Non-pigmented ciliary epithelial cell (primary cell): ENCODE measurements at regions not wholly inside any gene's neighbourhood (a gene's known extent, or its start where the extent isn't known, plus 50 kb on each side); places are given as distances from the start of the nearest gene placed in this dataset.
"Not testable (repeated sequence)": the region's sequence is repeated elsewhere in the genome, so short reads cannot be mapped to it uniquely, and the experiment has no call there.

Experiments
- DNase-seq: peaks from one replicate; pipeline ENCODE4 v3.0.0-alpha.2; 2010; ENCODE audit warnings: low read depth

DNA sequence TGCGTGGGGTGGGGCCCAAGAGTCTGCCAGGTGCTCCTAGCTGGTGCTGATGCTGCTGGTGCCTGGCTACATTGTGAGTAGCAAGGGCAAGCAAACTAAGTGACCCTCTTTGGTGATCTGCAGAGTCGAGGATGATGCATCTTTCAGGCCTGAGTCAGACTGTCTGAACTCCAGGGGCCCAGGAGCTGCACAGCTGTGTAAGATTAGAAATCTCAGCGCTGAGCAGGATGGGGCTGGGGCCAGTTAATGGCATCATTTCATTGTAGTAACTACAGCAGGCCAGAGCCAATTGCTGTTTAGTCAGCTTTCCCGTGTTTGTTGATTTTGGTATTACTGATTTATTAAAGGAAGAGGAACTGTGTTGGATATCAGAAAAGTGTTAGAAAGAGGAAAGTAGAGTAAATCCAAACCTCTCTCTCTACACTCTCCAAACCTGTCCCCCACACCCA lies 365.2 kb downstream of the PAX1 start:
- no peak for DNase-seq

DNA sequence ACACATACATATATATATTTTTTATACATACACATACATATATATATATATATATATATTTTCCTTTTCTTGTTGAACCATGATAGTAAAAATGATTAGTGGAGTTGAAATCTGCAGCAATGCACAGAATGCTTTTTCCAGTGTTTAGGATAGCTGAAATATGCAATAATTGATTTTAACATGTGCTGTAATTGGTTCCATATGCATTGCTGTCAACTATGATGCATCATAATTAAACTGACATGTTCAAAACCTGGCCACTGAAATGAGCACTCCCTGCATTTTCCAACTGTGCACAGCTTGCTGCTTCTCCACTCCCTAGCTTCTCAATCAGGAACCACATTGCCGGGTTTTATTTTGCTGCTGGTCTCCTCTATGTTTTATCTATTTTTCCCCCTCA lies 358.3 kb downstream of the PAX1 start:
- no peak for DNase-seq

DNA sequence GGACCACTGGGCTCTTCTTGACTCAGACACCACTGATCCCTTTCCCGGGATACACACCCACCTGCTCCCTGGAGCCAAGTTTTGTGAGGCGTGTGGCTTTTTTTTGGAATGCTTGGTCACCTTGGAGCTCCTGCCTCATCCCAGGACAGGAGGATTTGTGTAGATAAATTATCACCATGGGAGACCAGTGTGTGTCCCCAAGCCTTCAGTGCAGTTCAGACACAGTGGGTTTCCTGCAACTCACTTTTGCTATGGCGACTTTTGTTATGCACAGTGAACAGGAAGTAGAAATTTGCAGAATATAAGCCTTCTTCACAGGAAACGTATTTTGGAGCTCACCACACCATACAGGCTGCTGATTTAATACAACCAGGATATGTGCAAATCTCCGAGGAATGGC lies 357.4 kb downstream of the PAX1 start:
- DNase-seq: no peak

DNA sequence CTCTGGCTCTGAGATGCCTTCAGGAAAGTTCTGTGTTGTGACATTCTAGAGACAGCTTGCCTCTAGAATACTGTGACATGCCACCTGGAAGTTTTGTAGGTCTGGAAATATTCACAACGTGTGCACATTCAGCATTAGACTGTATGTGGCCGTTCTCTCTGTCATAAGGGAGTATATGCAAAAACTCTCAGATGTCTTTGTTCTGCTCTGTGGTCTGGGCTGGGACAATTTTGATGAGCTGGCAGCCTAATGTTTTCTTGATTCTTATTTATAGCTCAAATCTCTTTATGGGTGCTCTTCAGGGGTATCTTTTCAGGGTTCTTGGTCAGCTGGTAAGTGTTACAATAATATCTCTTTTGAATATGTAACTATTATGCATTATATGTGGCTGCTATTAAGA lies 355.1 kb downstream of the PAX1 start:
- no peak for DNase-seq

DNA sequence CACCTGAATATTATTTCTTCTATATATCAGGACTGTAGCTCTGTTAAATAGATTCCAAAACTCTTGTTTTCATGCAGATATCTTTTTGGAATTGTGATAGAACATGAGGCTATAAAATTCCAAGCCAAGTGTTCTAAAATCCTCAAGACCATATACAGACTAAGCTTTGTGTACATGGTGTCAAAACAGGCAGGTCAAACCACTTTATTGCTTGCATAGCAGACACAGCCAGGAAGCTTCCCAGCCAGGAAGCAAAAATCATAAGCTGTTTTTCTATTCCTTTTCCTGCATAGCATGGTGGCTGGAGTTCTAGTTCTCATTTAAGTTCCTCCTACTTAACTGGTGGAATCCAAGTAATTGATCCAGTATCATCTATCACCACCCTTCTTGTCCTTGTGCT lies 353.3 kb downstream of the PAX1 start:
- DNase-seq: no peak

DNA sequence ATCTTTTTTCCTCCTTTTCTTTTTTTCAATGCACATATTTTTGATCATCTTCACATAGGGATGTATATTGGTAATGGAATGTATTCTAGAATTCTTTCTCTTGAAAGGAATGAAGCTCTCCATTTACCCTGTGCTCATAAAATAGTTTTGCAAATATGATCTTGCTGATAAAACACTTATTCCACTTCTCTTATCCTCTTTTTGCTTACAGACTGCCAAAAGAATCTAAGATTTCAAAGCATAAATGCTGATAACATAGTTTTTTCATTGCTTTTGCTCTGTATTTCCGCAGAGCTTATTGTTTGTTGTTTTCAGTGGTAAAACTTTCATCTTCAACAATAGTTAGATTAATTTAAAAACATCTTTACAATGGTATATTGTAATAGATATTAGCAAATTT lies 350.5 kb downstream of the PAX1 start:
- no peak for DNase-seq

DNA sequence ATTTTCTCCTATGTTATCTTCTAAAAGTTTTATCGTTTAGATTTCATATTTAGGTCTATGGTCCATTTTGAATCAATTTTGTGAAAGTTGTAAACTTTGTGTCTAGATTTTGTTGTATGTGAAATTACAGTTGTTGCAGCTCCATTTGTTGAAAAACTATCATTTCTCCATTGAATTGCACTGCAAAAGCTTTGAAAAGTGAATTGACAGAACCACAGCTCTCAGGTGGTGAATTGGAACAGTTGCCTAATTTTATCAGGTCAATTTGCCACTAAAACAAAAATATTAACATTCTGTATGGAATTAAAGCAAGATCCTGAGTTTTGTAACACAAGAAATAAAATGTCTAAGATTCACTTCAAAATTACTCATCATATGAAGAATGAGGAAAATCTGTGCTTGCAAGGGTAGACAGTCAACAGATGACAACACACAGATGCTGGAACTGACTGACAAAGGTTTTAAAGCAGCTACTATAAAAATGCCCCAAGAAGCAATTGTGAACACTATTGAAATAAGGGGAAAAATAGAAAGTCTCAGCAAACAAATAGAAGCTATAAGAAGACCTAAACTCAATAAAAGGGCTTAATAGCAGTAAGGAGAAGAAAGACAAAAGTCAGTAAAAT lies 346.7 kb downstream of the PAX1 start:
- DNase-seq: no peak

DNA sequence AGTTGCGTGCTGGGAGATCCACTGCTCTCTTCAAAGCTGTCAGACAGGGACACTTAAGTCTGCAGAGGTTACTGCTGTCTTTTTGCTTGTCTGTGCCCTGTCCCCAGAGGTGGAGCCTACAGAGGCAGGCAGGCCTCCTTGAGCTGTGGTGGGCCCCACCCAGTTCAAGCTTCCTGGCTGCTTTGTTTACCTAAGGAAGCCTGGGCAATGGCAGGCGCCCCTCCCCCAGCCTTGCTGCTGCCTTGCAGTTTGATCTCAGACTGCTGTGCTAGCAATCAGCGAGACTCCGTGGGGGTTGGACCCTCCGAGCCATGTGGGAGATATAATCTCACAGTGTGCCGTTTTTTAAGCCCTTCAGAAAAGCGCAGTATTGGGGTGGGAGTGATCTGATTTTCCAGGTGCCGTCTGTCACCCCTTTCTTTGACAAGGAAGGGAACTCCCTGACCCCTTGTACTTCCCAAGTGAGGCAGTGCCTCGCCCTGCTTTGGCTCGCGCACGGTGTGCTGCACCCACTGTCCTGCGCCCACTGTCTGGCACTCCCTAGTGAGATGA lies 340.6 kb downstream of the PAX1 start:
- DNase-seq: not testable (repeated sequence)

DNA sequence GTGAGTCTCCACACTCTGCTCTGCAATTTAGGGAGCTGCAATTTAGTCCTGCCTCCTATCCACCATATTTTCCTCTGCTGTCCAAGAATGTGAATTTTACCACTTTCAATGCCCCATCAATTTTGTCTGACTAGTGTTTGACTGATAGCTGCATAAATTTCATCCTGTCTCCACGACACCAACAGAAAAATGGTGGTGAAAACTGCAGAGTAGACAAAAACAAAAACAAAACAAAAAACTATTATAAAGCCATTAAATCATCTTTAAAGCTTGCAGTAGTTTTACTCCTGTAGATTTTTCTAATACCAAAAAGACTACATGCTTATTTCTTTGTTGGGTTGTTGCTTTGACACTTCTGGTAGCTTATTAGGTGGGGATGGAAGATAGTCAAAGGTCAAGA lies 322.0 kb downstream of the PAX1 start:
- no peak for DNase-seq

DNA sequence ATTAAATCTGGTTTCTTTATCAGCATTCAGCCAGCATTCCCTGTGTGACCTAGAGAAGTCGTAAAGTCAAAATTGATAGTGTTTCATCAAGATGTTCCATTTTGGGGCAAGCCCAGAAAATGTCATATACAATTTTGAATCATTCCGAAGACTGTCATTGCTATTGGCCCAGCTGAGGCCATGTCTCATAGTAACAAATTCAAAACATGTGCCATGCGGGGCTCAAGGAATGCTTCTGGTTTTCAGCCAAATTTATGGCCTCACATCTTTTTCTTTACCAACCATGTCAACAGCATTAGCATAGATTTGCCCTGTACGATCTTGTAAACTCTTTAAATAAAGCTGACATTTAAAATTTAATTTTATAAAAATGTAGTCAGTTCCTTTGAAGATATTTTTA lies 314.7 kb downstream of the PAX1 start:
- no peak for DNase-seq

DNA sequence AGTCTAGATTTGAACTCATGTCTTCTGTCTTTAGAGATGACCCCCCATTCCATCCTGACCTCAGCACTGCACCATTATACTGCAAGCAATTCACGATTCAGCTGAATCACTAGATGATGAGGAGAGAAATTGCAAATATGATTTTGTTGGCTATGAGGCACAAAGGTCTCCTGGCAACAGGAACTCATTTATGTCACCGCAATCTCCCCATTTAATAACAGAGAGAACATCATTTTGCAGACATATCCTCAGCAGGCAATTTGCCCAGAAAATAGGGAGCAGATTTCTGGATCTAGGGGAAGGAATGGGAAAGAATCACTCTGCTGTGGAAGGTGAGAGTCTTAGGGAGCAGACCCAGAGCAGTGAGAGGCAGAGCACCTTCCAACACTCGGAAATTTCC lies 303.0 kb downstream of the PAX1 start:
- no peak for DNase-seq

DNA sequence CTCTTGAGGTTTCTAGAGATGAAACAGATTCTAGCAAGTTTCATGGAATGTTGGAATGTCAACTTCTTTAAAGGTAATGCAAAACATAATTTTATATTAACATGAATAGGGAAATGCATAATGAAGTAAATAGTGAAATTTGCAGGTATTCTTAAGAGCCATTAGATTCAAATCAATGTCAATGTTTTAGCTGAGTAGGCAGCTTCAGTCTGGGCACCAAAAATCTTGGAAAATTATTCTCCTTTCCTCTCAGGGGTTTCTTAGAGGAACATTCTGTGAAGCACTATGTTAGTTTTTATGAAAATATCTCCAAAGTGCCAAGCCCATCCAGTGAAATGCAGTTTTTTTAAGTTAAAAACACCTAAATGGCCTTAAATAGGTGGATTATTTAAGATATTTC lies 300.8 kb downstream of the PAX1 start:
- DNase-seq: no peak

DNA sequence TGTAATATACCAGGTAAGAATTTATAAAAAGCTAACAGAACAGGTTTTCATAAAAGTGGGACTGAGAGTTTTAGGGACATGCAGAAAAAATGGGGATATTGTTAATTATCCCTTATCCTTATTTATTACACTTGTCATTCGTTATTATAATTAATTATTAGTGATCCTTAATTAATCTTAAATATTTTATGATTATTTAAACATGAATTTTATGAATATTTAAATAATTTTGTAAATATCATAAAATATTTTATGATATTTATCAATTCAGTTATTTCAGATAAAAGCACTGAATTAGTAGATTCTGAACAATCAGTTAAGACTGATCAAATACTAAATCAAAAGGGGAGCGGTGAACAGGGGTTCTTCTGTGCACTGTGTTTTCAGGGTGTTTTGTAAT lies 300.1 kb downstream of the PAX1 start:
- no peak for DNase-seq

DNA sequence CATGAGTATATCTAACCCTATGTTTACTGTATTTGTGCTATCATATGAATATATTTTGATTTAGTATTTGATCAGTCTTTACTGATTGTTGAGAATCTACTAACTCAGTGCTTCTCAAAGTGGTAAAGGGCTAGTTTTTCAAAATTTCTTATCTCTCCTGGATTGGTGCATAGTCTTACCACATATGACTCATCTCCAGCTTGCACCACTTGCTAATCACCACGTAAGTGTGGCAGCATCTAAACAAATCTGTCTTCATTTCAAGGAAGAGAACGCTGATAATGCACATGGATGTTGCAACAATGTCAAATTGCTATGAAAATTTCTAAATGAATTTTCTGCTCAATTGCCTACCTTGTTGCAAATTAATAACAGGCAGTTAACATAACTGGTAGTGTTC lies 299.5 kb downstream of the PAX1 start:
- DNase-seq: no peak

DNA sequence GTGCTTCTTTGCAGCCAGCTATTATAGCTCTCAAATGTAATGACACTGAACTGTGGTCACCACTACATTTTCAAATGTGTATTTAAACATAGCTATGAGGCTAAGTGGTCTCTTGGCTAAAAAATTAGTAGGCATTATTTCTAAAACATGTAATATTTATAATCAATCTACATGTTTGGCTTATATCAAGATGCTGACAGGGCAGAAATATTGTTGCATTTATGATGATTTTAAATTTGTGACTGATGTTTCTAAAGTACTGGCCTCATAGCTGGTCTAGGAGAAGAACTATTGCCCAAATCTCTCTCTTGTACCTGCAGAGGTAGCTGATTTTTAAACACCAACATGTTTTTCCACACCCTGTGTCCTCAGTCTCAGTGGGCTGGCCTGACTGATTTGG lies 298.2 kb downstream of the PAX1 start:
- no peak for DNase-seq

DNA sequence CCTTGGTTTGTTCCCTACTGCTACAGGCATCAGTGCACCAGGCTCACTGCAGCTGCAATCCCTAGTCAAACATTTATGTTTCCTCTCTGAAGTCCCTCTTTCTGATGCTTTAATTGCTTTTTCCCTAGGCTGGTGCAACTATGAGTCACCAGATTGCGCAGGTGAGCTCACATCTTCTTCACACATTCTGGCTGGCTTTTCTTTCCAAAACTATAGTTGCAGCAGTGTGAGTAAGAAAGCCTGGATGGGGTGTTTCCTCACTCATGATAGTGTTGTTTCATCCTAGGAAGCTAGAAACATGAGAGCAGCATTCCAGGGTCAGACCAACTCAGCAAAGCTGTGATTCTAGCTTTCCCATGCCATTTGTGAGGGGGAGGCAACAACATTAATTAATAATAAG lies 296.4 kb downstream of the PAX1 start:
- no peak for DNase-seq

DNA sequence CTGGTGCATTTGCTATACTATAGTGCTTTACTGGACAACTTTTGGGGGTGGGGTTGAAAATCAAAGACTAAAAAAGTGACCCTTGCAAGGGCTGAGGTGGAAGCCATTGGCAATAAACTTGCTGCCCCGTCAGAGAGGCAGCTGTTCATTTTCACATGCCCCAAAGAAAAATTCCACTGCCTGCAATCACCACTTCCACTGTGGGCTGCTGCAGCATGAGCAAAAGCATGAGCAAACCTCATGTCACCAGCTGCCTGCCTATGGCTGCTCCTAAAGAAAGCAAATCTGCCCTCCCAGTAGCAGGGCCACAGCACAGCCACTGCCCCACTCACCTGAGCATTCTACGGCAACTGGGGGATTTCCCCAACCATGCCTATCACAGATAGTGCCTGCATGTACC lies 290.0 kb downstream of the PAX1 start:
- DNase-seq: no peak

DNA sequence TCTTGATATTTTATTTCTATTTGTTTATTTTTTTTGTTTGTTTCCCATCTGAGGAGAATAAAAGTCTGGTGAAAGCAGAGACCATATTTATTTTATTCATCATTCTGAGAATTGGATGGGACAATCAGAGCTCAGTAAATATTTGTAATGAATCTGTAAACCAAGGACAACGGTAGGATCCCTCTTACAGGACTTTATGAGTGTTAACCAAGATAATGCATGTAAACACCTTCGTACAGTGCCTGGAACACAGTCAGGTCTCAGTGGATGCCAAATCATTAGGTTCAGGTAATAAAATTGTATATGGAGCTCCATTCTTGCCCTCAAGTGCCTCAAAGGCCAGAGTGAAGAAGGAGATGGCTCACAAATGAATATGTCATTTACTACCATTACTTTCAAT lies 288.7 kb downstream of the PAX1 start:
- no peak for DNase-seq

DNA sequence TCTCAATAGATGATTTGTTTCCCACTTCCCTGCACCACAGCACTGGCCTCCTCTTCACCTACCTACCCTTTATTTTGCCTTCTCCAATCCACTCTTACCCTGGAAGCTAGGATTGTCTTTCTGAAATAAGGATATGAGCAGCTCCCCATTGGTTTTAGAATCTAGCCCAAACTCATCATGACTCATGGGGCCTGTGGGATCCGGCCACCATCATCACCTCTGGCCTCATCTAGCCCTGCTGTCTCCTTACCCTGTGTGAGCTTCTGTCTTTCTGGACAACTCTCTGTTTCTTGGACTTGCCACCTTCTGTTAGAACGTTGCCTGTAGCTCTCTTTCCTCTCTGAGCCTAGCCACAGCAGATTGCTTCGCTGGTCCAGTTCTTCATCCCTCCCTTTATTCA lies 277.1 kb downstream of the PAX1 start:
- no peak for DNase-seq

DNA sequence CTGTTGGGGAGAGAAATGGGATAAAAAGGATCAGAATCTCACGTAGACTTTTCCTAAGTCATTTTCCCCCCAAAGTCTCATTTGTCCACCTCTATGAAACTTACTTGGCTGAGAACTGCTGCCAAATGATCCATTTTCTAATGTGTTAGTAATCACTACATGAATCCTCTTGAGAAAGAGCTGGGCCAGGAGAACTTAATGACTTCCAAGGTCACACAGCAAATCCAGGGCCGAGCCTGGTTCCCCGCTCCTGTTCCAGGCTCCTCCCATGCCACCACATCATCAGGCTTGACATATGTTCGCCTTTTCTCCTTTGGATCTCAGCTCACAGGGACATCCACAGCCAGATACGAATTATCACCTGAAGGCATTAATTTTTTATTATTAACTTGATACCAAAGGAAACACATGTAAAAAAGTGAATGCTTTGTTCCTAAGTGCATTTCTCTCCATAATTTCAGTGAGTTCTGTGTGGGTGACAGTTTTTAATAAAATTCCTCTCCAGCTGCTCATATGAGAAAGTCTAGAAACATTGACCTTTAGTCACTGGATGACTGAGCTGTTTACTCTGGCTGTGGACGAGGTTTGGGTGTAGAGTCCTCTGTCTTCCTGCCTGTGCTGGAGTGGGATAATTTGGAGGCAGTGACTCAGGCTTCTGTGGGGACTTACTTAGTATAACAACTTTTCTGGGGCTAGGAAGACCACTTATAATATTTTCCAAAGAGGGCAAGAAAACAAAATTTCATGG lies 276.3 kb downstream of the PAX1 start:
- no peak for DNase-seq

DNA sequence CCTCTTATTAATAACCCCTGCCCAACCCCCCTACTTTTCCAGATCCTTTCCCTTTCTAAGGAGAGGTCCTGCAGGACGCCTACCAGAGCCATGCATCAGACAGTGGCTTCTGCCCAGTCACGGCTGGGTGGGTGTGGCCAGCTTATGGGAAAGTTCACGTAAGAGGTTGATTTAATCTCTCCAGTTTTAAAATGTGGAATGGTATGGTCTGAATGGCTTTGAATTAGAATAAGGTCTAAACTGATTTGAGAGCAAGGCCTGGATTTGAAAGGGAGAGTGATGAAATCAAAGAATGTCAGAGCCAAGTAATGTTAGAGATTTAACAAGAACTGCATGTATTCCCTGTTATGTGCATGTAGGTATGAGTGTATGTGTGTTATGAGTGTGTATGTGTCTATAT lies 275.7 kb downstream of the PAX1 start:
- DNase-seq: no peak

DNA sequence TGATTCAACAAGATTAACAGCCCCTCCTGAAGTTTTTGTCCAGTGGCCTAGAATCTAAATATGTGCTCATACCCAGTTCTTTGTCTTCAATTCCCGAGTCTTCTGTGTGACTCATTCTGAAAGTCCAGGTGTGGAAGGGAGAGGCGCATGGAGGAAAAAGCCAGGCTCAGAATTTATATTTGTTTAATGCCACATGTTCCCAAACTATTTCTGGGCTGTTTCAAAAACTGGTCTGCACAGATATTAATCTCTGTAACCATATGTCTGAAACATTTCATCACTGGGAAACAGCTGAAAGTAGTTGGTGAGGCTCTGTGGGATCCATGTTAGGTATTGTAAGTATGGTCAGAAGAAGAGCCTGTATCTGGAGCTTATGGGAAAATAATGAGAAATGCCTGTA lies 266.0 kb downstream of the PAX1 start:
- no peak for DNase-seq

DNA sequence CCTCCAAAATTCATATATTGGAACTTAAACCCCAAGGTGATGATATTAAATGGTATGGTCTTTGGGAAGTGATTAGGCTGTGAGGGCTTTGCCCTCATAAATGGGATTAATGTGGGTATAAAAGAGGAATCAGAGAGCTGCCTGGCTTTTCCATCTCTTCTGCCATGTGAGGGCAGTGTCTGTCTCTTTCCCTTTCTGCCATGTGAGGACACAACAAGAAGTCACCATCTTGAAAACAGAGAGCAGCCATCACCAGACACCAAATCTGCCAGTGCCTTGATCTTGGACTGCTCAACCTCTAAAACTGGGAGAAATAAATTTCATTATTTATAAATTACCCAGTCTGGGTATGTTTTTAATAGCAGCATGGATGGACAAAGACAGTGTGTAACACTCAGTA lies 263.0 kb downstream of the PAX1 start:
- no peak for DNase-seq

DNA sequence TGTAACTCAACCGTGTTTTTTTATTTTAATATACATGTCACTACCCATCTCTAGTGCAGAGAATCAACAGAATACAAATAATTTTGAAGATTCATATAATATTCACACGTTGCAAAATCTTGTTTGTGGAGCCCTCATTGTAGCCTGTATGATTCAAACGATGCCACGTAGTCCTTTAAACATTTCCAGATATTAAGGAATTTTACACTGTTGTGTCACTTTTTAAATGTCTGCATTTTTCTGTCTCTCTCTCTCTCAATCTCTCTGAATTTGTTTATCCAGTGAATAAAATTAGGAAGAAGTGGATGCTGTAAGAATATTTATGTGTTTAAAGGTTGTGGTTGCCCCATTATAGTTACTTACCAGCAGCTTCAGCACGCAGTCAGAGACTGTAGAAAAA lies 262.0 kb downstream of the PAX1 start:
- DNase-seq: no peak
